PC-3 (cell line): ENCODE measurements at regions not wholly inside any gene's neighbourhood (a gene's known extent, or its start where the extent isn't known, plus 50 kb on each side); places are given as distances from the start of the nearest gene placed in this dataset.
"Not testable (repeated sequence)": the region's sequence is repeated elsewhere in the genome, so short reads cannot be mapped to it uniquely, and the experiment has no call there.

Source experiments
- ATAC-seq: fragments of 200-7000 bp; cut with Tn5 transposase; 2 replicates; pipeline ENCODE4 v1.9.1; 2020; ENCODE audit warnings: mild to moderate bottlenecking, moderate library complexity
- BruUV-seq: library from RNA; stranded (reverse); fragments of 400-500 nt; replicated peaks from 2 replicates; lab custom pipeline; 2021; lab: Mats Ljungman, UMichigan
- CTCF ChIA-PET: fragments of 300-600 bp; sonication (Branson Sonifier 250); formaldehyde crosslinking; loops from one replicate; lab custom pipeline; 2022; ENCODE audit warnings: antibody characterized with exemption; lab: Charles Lee
- POLR2A ChIA-PET: fragments of 300-600 bp; sonication (Branson Sonifier 250); formaldehyde crosslinking; loops from one replicate; lab custom pipeline; 2022; ENCODE audit warnings: antibody characterized with exemption; ENCODE audit not compliant: unreplicated experiment; lab: Charles Lee
- DNase-seq: peaks from one replicate; pipeline ENCODE4 v3.0.0-alpha.2; 2015
- H2AFZ ChIP-seq: fragments of 300-600 bp; sonication (generic); 2 replicates; pipeline ENCODE4 v1.6.0; 2016; ENCODE audit warnings: antibody characterized with exemption, low read length
- H3F3A ChIP-seq: fragments of 300-600 bp; sonication (generic); one replicate; pipeline ENCODE4 v1.6.0; 2017; ENCODE audit warnings: antibody characterized with exemption, low read length, control low read depth, mild to moderate bottlenecking; ENCODE audit not compliant: unreplicated experiment
- H3K27ac ChIP-seq: fragments of 300-600 bp; sonication (generic); 2 replicates; pipeline ENCODE4 v1.5.1; 2016; ENCODE audit warnings: mild to moderate bottlenecking, low read length
- H3K27me3 ChIP-seq: fragments of 300-600 bp; sonication (generic); 2 replicates; pipeline ENCODE4 v1.6.1; 2016; ENCODE audit warnings: low read length, mixed read lengths
- H3K36me3 ChIP-seq: fragments of 300-600 bp; sonication (generic); 2 replicates; pipeline ENCODE4 v1.6.1; 2016; ENCODE audit warnings: low read depth, mixed run types, low read length, mixed read lengths
- H3K4me1 ChIP-seq: fragments of 300-600 bp; sonication (generic); 2 replicates; pipeline ENCODE4 v1.5.1; 2016; ENCODE audit warnings: low read length; ENCODE audit not compliant: insufficient read depth
- H3K4me2 ChIP-seq: fragments of 300-600 bp; sonication (generic); 2 replicates; pipeline ENCODE4 v1.6.0; 2016; ENCODE audit warnings: low read length
- H3K4me3 ChIP-seq: fragments of 300-600 bp; sonication (generic); 2 replicates; pipeline ENCODE4 v1.5.1; 2016; ENCODE audit warnings: mild to moderate bottlenecking, low read length, mixed read lengths
- H3K79me2 ChIP-seq: fragments of 300-600 bp; sonication (generic); 2 replicates; pipeline ENCODE4 v1.6.1; 2017; ENCODE audit warnings: low read length, mixed read lengths
- H3K9ac ChIP-seq: fragments of 300-600 bp; sonication (generic); 2 replicates; pipeline ENCODE4 v1.6.0; 2016; ENCODE audit warnings: mild to moderate bottlenecking, low read length
- H3K9me2 ChIP-seq: fragments of 300-600 bp; sonication (generic); replicated peaks from 2 replicates; pipeline ENCODE4 v1.6.1; 2016; ENCODE audit warnings: mixed run types, low read length, mixed read lengths
- H3K9me3 ChIP-seq: fragments of 300-600 bp; sonication (generic); 2 replicates; pipeline ENCODE4 v1.6.1; 2016; ENCODE audit warnings: low read length, mixed read lengths
- H4K20me1 ChIP-seq: fragments of 300-600 bp; sonication (generic); 2 replicates; pipeline ENCODE4 v1.6.1; 2016; ENCODE audit warnings: low read length, mixed read lengths
- intact Hi-C: fragments of 100-400 bp; cut with micrococcal nuclease; formaldehyde crosslinking; loops from 2 replicates; pipeline ENCODE4 v1.9.0; 2023

DNA sequence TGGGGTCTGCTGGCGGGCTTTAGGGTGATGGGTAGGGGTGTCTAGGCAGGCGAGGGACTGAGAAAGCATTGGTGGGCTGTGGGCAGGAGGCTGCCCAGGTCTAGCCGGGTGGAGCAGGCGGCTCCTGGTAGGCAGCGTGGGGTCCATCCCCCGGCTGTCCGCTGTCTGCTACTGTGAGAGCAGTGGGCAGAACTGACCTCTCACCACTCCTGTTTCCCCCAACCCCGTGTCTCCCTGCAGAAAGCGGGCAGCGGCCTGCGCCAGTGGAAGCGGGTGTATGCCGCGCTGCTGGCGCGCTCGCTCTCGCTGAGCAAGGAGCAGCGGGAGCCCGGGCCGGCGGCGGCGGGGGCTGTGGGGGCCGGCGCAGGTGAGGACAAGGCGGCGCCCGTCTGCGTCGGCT is 249.2 kb upstream of the TP53TG3 start:
- intact Hi-C loops, H3K27me3 ChIP-seq, H3K79me2 ChIP-seq, H3K9me3 ChIP-seq, ATAC-seq, H3F3A ChIP-seq, POLR2A ChIA-PET, DNase-seq, H3K9me2 ChIP-seq, H2AFZ ChIP-seq, H3K36me3 ChIP-seq, H3K4me3 ChIP-seq, H3K4me1 ChIP-seq, H4K20me1 ChIP-seq, BruUV-seq, H3K4me2 ChIP-seq, H3K27ac ChIP-seq, CTCF ChIA-PET, H3K9ac ChIP-seq: not testable (repeated sequence)

DNA sequence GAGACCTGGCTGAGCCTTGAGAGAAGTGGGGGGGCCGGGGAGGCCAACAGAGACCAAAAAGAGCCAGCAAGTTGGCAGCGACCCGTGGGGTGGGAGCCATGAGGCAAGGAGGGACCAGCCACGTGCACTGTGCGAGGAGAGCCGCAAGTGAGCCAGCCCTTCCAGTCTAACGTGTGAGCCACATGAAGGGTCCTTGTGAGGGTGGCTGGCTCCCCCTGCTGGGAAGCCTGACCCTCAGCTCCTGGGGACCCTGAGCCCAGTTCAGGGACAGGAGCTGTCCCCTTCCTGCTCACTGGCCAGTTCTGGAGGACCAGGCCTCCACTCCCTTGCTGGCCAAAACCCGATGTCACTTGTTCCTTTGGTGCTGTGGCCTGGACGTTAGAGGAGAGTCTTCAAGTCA is 246.6 kb upstream of the TP53TG3 start:
- H3K4me1 ChIP-seq, H3K9ac ChIP-seq, H3K27me3 ChIP-seq, POLR2A ChIA-PET, intact Hi-C loops, H3K79me2 ChIP-seq, H3K9me2 ChIP-seq, H2AFZ ChIP-seq, H3K27ac ChIP-seq, H3K9me3 ChIP-seq, CTCF ChIA-PET, ATAC-seq, H3K4me3 ChIP-seq, H3K4me2 ChIP-seq, H3K36me3 ChIP-seq, H4K20me1 ChIP-seq, BruUV-seq, H3F3A ChIP-seq: not testable (repeated sequence)
- DNase-seq, result peak; percentile 1

DNA sequence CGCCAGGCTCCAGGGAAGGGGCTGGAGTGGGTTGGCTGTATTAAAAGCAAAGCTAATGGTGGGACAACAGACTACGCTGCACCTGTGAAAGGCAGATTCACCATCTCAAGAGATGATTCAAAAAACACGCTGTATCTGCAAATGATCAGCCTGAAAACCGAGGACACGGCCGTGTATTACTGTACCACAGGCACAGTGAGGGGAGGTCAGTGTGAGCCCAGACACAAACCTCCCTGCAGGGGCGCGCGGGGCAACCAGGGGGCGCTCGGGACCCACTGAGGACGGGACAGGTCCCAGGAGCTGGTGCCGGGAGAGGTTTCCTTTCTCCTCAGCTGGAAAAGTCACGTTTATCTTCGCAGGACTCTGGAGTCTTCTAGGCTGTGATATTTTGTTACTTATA is 239.4 kb upstream of the TP53TG3 start:
- ATAC-seq, POLR2A ChIA-PET, H3K9me2 ChIP-seq, H4K20me1 ChIP-seq, H3K79me2 ChIP-seq, H3K4me3 ChIP-seq, CTCF ChIA-PET, DNase-seq, H3K4me1 ChIP-seq, BruUV-seq, H3K9me3 ChIP-seq, H3K36me3 ChIP-seq, H3F3A ChIP-seq, H2AFZ ChIP-seq, H3K4me2 ChIP-seq, intact Hi-C loops, H3K27ac ChIP-seq, H3K27me3 ChIP-seq, H3K9ac ChIP-seq: not testable (repeated sequence)

DNA sequence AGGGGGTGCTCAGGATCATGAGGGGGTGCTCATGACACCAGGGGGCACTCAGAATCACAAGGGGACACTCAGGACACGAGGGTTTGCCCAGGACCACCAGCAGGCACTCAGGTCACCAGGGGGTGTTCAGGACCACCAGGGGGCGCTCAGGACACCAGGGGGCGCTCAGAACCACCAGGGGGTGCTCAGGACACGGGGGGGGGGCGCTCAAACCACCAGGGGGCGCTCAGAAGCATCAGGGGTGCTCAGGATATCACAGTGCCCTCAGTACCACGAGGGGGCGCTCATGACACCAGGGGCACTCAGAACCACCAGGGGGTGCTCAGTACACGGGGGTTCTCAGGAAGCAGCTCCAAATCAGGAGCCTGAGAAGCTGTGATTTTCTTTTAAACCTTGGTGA is 221.8 kb upstream of the TP53TG3 start:
- H2AFZ ChIP-seq, H3K4me1 ChIP-seq, DNase-seq, H3K27me3 ChIP-seq, BruUV-seq, H4K20me1 ChIP-seq, ATAC-seq, CTCF ChIA-PET, H3K79me2 ChIP-seq, H3F3A ChIP-seq, H3K9me2 ChIP-seq, H3K27ac ChIP-seq, H3K9ac ChIP-seq, H3K36me3 ChIP-seq, intact Hi-C loops, H3K4me2 ChIP-seq, H3K4me3 ChIP-seq, H3K9me3 ChIP-seq, POLR2A ChIA-PET: not testable (repeated sequence)

DNA sequence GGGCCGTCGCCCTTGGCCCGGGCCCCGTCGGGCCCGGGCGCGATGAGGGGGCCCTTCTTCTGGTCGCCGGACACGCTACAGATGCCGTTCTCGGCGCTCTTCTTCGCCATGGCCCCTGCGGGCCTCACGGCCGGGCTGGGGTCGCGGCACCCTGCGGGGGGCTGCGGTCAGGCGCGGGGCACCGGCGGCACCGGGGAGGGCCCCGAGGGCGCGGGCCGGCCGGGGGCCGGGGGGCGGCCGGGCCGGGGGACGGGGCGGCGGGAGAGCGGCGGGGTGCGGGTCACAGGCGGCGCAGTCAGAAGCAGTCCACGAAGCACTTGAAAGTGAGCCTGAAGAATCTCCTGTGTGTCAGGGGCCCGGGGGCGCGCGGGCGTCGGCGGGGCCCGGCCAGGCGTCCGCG is 209.4 kb upstream of the TP53TG3 start:
- CTCF ChIA-PET, H3K4me1 ChIP-seq, POLR2A ChIA-PET, H3K27ac ChIP-seq, H3K36me3 ChIP-seq, H3F3A ChIP-seq, intact Hi-C loops, H3K4me3 ChIP-seq, H2AFZ ChIP-seq, H3K9me3 ChIP-seq, H3K4me2 ChIP-seq, H3K27me3 ChIP-seq, BruUV-seq, DNase-seq, H3K79me2 ChIP-seq, H4K20me1 ChIP-seq, H3K9ac ChIP-seq, ATAC-seq, H3K9me2 ChIP-seq: not testable (repeated sequence)

DNA sequence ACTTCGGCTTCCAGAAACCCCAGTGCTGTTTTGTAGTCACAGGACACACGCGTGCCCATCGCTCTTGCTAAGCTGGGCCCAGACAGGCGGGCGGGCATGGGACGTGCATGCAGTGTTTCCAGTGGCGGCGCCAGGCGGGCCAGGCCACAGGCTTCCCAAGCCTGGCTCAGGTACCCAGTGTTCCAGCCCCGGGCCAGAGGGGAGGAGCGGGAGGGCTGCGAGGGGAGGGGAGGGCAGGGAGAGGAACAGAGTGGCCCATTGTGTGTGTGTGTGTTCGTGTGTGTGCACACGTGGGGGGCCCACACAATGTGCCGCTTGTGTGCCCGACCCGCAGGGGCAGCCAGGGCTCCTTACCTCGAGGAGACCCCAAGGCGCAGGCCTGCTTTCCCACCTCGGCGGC is 208.6 kb upstream of the TP53TG3 start:
- H3F3A ChIP-seq, DNase-seq, ATAC-seq, H4K20me1 ChIP-seq, CTCF ChIA-PET, H3K4me1 ChIP-seq, POLR2A ChIA-PET, BruUV-seq, H3K36me3 ChIP-seq, H3K9me3 ChIP-seq, H3K9ac ChIP-seq, H3K27me3 ChIP-seq, H3K4me3 ChIP-seq, H3K79me2 ChIP-seq, H3K9me2 ChIP-seq, H2AFZ ChIP-seq, H3K4me2 ChIP-seq, H3K27ac ChIP-seq, intact Hi-C loops: not testable (repeated sequence)

DNA sequence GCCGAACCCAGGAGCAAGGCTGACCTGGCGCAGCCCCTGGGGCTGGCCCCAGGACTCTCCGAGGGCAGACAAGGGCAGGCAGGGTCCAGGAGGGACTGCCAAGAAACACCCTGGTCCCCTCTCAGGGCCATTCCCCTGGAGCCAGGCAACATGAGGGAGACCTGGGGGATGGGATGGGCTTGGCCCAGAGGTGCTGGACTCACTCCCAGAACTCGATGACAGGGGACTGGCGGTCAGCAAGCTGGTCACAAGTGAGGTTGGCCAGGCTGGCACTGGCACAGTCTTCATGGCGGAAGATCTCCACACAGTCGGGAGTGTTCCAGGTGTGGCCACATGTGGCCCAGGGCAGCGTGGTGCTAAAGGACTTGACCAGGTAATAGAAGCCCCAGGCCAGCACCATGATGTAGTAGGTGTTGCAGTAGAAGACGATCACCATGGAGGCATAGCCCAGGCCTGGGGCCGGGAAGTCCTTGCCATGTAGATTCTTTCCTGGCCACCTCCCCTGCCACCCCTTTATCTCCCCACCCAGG is 206.4 kb upstream of the TP53TG3 start:
- CTCF ChIA-PET, H3K79me2 ChIP-seq, H3K27ac ChIP-seq, ATAC-seq, H3F3A ChIP-seq, H2AFZ ChIP-seq, POLR2A ChIA-PET, H3K4me3 ChIP-seq, H3K27me3 ChIP-seq, H3K4me2 ChIP-seq, H4K20me1 ChIP-seq, H3K9me3 ChIP-seq, H3K4me1 ChIP-seq, intact Hi-C loops, H3K9ac ChIP-seq, DNase-seq, BruUV-seq, H3K9me2 ChIP-seq, H3K36me3 ChIP-seq: not testable (repeated sequence)
